Left ventricle myocardium superior (tissue), 1 donor: ENCODE measurements at regions not wholly inside any gene's neighbourhood (a gene's known extent, or its start where the extent isn't known, plus 50 kb on each side); places are given as distances from the start of the nearest gene placed in this dataset.
"Not testable (repeated sequence)": the region's sequence is repeated elsewhere in the genome, so short reads cannot be mapped to it uniquely, and the experiment has no call there.

Experiments
- ATAC-seq: fragments of 200-7000 bp; cut with Tn5 transposase; one replicate; pipeline ENCODE4 v1.9.1; 2020; ENCODE audit warnings: mild to moderate bottlenecking, moderate library complexity
- DNase-seq: peaks from one replicate; pipeline ENCODE4 v3.0.0-alpha.2; 2020
- intact Hi-C: fragments of 100-400 bp; cut with micrococcal nuclease; formaldehyde crosslinking; loops from one replicate; pipeline ENCODE4 v1.11.0; 2022
- donor health status: DM: no; HTN: yes; CAD: no; lungs with severe emphysema.

DNA sequence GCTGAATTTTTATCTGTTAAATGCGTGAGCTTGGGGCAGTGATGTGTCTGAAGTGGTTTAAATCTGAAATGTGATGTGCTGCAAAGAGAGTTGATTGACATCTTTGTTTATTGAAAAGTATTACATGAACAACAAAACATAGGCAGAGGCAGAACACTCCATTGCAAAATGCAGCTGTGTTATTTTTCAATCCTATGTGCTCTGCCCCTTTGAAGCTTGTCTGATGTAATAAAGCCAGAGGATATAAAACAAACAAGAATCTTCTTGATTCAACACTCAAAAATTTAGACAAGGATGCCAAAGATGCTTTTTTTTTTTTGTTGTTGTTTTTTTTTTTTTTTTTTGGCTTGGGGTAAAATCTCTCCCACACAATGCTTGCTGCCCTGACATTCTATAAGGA lies 482.4 kb upstream of the MMS22L start:
- intact Hi-C loops = no loop called here
- no peak for DNase-seq
- ATAC-seq = no peak

DNA sequence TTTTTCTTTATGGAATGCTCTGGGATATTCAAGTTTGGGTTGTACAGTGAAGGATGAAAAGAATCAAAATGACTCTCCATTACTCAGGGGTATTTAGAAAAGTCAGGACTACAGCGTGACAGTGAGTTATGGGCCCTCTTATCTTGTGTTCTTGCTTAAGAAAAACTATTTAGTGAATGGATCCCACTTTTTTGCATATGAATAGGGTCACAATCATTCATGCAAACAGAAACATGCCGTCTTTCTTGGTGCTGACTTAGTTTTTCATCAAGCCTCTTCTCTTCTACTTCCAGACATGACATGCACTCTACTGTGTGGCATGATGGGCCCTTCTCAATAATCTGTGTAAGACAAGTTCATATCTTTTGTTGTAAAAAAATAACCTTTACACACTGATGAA lies 488.4 kb upstream of the MMS22L start:
- ATAC-seq (no peak), DNase-seq (no peak)
- intact Hi-C loops = no loop called here

DNA sequence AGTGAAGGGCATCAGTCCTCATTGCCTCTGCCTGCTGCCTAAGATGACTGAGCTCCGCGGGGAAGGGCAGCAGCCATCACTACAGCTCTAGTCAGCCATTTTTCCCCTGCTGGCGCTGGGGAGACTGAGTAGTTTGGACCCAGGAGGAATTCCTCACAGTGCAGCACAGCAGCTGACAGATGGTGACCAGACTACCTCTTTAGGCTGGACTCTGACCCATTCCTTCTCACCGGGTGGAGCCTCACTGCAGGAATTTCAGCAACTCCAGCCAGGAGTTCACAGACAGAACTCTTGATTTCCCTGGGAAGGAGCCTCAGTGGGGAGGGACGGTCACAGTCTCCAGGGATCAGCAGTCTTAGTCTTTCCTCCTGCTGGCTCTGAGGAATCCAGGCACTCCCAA lies 492.0 kb upstream of the MMS22L start:
- intact Hi-C loops = no loop called here
- no peak for DNase-seq
- no peak for ATAC-seq

DNA sequence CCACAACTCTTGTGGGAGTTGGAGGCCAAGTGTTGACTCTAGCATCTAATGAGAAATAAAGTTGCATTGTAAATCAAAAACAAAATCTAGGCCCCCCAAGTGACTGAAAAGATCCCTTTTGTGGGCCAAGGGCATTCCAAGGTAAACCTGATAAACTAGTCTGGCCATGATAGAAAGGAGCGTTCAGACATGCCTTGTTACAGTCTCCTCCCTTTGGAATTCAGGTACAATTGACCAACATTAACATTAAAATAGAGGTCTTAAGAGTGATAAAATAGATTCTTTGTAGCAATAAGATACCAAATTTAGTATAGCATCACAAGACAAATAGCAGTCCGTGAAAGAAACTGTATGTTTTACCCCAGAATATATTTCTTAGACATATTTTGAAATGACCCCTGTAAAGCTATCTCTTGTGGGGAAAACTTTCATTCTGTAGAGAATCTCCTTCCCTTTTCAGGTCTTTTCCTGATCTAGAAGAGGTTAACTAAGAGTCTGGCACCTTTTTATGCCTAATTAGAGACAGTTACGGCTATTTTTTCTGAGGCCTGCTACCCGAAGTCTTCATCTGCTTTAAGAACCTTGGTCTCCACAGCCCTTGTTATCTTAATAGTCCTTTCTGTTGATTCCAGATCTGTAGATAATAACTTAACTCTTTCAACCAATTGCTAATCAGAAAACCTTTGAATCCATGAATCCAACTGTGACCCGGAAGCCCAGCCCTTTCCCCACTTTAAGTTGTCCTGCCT lies 495.4 kb upstream of the MMS22L start:
- DNase-seq (no peak), ATAC-seq (no peak)
- intact Hi-C loops = no loop called here

DNA sequence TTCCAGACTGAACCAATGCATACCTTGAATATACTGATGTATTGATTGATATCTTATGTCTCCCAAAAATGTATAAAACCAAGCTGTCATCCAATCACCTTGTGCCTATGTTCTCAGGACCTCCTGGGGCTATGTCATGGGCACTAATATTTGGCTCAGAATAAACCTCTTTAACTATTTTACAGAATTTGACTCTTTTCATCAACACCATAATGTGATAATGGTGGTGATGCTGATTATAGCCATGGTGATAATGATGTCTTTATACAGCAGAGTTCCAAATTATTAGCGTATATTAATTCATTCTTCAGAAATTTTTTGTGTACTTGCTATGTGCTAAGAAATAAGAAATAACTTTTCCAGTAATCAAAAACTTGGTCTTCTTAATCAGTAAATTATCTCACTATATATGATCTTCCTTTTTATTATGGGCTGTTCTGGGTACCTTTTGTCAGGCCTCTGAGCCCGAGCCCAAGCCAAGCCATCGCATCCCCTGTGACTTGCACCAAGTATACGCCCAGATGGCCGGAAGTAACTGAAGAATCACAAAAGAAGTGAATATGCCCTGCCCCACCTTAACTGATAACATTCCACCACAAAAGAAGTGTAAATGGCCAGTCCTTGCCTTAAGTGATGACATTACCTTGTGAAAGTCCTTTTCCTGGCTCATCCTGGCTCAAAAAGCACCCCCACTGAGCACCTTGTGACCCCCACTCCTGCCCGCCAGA lies 496.2 kb upstream of the MMS22L start:
- ATAC-seq, intact Hi-C loops, DNase-seq: not testable (repeated sequence)

DNA sequence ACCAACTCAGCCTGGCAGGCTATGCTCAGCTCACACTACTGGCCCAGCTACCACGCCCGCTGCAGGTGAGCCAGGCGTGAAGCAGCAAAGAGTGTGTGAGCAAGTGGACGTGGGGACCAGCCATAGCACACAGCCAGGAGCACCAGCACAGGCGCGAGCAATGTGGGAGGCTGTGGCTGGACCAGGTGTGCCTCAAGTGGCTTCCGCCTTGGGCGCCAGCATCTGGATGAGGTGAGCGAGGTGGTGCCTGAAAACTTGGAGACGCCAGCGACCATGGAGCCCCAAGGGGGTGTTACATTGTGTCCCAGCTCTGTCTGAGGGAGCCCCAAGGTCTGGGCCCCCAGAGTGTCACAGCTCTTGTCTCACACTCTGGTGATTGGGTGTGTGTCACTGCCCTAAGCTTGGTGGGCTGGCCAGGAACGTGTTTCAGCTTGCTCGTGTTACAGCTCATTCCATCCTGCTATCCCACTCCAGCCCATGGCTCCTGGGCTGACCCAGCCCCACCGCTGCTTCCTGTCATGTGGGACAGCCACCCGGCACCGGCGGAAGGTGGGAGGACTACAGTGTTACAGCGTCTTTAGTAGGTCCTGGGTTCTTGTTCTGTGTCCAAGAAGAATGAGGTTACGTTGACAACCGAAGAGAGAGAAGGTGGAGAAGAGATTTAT lies 508.0 kb upstream of the MMS22L start:
- intact Hi-C loops = no loop called here
- ATAC-seq = no peak
- DNase-seq = no peak

DNA sequence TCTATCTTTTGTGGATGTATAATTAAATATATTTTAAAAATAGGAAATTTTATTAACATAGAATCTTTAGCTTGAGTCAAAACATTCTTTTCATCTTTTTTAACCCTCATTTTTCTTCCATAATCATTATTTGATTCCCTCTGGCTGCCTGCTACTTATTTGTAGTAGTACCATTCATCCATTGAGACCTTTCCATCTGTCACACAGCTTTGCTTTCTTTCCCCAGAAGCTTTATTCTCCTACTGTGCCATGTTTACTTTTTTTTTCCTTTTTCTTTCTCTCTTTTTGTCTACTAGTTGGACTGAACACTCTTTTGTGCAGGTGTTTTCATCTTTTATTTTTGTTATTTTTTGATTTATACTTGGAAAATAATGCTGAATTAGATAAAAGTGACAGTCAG lies 522.6 kb upstream of the MMS22L start:
- ATAC-seq = no peak
- intact Hi-C loops = no loop called here
- DNase-seq = no peak

DNA sequence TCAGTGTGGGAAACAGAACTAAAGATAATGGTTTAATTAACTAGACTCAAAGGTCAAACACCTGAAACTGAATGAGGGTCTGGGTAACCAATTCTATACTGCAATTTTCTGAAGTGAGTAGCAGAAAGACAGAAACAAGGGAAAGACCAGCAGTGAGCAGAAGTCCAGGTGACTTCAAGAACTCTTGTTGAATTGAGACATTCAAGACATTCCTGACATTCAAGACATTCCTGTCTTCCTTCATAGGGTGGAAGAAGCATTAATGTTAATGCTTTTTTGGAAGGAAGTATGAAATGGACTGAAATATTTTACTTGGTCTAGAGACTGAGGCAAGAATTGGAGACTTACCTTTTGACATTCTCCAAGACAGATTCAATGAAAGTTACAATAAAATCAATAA lies 529.9 kb upstream of the MMS22L start:
- ATAC-seq = no peak
- DNase-seq = no peak
- intact Hi-C loops = no loop called here

DNA sequence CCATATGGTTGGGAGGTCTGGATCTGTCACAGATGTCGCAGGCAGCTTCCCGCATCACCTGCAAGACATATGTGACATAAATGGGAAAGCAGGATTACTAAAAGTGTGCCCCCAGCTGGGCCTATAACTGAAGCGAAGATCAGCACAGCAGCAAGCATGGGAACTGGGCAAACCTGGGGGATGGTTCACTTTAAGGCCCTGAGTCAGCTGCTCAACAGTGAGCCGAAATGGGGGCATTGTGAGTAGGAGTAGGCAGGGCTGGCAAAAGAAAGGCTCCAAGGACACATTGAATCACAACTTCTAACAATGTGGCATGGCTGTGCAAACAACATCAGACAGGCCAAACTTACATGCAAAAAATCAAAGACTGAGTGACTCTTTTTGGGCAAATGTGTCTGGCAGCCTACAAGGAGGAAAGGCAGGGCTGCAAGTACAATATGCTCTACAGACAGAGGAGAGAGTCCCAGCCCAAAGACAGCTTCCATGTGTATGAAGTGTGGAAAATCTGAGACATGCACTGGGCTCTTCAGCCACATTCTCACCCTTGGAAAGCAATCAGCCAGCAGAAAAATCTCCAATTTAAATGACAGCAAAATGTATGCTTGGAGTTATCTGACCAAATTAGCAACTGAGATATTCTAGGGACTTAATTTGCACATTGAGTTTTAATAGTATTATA lies 531.0 kb upstream of the MMS22L start:
- ATAC-seq (no peak), DNase-seq (no peak)
- intact Hi-C loops = no loop called here

DNA sequence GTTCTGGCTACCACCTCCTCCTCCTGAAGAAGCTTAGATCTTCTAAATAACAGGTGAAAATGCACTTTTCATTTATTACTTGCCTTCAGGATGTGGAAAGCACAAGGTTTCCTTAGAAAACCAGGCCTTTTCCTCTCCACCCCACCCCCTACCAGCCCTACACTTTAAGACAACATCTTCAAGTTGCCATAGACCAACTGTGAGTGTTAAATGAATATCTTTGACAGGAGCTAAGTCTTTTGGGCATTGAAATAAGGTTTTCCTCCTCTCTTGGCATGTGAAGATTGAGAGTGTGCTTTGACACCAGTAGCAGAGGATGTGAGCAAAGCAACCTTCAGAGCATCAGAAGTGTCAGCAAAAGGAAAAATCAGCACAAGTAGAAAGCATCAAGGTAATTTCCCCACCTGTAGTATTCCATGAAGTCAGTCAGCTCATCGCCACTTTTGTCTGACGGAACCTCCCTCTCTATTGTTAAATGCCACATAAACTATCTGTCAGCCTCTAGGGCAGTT lies 532.3 kb upstream of the MMS22L start:
- DNase-seq = no peak
- intact Hi-C loops = no loop called here
- ATAC-seq = no peak

DNA sequence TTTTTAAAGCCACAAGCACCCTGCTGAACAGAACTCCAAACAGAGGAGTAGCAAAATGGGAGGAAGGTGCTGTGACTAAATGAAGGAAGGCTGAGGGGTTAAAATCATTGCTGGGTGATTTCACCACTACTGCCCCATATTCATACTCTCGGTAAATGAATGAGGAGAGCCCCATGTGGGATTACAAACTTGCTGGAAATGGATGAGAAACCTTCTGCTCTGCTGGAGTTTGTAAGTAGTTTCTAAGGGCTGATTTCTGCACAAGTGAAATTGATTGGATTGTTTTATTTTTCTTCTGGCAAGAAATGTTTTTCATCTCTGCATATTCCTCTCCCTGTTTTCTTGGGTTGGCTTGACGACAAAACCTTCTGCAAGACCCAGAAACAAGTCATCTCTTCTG lies 533.5 kb upstream of the MMS22L start:
- ATAC-seq (no peak), DNase-seq (no peak)
- intact Hi-C loops = no loop called here

DNA sequence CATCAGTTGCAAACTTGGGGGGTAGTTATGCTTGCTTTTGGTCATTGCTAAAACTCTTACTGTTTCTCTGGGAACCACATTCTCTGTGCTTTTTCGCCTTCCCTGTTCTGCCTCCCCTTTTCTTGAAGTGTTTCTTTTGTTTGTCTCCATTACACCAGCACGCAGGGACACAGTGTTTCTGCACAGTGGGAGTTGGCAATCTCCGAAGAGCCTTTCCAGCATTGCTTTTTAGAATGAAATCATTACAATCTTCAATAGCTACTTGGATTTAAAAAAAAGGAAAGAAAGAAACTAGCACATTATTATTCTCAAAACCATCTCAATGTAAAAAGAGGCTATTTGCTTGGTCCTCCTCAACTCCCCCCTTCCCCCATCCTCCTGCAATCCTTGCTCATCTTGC lies 536.7 kb upstream of the MMS22L start:
- intact Hi-C loops = no loop called here
- no peak for DNase-seq
- no peak for ATAC-seq

DNA sequence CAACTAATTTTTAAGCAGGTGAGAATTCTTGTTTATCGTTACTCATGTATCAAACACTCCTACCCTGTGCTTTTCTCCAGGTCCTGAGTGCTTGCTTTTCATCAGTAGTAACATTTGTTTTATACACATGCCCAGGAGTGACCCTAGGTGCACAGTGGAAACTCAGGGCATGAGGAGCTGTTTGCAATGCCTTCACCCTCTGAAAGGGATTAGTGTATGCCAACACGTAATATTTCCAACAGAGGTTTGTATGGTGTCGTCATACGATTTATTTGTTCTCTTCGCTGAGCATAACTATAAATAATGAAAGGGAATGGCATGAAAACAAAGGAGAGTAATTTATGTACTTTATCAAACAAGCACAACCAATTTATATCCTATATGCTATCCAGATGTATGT lies 537.4 kb upstream of the MMS22L start:
- intact Hi-C loops = no loop called here
- ATAC-seq = no peak
- DNase-seq = no peak

DNA sequence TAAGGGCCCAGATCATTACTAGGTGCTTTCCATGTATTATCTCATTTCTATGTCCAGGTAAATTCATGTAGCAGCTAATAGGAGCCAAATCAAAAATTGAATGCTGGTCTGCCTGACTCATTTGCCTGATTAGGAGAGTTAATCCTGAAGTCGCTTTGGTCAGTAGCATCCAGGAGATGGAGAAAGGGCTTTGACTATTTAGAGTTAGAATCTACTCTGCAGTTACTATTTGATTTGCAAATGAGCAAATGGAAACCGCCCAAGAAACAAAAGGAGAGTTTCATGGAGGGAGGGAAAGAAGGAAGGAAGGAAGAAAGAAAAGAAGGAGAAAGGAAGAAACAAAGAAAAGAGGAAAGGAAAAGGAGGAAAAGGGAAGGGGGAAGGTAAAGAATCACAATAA lies 539.6 kb upstream of the MMS22L start:
- intact Hi-C loops = no loop called here
- no peak for ATAC-seq
- DNase-seq = no peak

DNA sequence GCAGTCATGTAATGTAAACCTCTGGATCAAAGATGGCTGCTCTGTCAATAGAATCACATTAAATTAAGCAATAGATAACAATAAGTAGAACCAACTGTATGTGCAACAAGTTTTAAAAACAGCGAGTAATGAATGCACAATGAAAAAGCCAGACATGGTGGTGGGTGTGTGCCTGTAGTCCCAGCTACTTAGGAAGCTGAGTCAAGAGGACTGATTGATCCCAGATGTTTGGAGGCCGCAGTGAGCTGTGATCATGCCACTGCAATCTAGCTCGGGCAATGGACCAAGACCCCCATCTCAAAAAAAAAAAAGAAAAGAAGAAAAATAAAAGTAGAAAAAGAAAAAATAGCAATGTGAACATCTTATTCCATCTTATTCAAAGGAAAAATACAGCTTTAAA lies 558.7 kb upstream of the MMS22L start:
- no peak for ATAC-seq
- intact Hi-C loops = no loop called here
- no peak for DNase-seq

DNA sequence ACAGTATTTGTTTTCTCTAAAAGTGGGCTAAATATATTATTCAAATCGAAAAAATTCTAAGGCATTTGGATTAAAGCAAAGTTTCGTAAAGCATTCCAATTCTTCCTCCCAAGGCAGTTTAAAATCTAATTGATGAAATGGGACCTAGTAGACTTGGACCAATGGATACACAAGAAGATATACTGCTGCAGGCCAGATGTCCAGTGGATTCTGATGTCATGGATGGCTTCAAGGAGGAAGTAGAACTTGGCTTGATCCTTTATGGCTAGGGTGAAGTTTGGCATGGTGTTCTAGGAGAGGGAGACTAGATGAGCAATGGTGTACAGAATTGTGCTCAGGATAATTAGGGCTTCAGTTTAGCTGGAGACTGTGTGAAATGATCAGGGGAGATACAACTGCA lies 559.5 kb upstream of the MMS22L start:
- intact Hi-C loops = no loop called here

DNA sequence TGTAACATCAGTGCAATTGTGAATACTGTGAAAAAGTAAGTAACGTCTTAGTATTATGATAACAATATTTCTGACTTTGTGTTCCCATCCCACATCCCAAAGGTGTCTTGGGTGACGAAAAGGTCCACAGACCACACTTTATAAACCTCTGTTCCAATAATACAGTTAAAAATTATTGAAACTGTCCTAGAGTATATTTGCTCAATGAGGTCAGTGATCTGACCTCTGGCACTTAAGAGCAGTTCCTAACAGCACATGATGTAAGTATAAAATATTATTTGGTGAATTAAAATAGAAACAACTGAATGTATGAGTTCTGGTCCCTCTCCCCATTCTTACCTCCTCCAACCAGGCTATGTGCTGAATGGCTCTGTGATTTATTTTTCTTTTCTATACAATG lies 566.4 kb upstream of the MMS22L start:
- DNase-seq (no peak), ATAC-seq (no peak)
- intact Hi-C loops = no loop called here

More for the DNA sequence above, 559.5 kb upstream of the MMS22L start:
- no peak for DNase-seq
- ATAC-seq = no peak

DNA sequence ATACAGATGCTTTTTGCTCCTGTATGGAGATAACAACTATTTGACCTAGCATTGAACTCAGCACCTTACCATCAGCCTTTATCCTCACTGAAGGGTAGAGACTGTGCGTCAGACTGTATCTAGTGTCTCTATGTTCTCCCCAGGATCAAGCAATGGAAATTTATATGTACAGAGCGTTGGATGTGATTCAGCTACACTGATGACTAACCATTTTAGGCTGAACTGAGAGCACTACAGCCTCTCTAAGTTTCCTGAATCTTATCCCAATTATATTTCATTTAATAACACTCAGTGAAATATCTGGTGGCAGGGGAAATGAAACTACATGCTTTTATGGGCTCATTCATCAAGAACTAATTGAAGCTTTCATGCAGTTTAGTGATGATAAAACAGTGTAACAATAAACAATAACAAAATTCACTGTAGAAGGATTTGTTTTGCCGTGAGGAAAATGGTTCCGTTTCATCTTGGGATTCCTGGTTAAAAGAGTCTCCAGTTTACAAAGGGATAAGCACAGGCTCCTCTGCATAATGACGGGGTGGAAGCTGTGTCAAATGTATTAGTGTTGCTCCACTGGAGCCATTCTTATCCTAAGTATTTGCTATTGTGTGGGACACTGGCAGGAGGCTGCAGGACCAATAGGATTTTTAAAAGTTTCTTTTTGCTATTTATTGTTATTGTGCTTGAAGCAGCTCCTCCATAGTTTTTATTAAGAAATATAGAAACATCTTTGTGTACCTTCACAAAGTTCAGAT lies 567.6 kb upstream of the MMS22L start:
- intact Hi-C loops = no loop called here
- no peak for ATAC-seq
- DNase-seq = no peak

DNA sequence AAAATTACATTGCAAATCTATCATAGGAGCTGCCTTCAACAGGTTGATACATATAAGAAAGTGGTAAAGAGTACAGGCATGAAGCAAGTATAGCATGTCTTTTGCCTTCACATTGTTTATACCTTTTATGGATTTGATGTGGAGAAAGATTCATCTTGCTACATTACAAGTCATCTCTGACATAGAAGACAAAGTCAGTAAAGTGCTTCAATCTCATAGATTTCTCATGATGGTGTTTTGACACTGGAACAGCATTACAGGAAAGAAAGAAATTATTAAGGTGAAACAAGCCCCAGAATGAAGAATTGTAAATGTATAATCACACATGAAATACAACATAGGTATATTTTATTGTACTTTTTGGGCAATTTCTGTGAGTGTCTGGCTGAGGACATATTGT lies 580.7 kb upstream of the MMS22L start:
- no peak for DNase-seq
- no peak for ATAC-seq
- intact Hi-C loops = no loop called here
